IPS-18c (cell line): ENCODE measurements at regions not wholly inside any gene's neighbourhood (a gene's known extent, or its start where the extent isn't known, plus 50 kb on each side); places are given as distances from the start of the nearest gene placed in this dataset.
A peak's percentile ranks its signal among the peaks of the same experiment; 100 is the strongest.

ENCODE experiments used
- H3K4me3 ChIP-seq: 2 replicates; pipeline ENCODE4 v1.7.0; 2013; ENCODE audit warnings: low read depth, mild to moderate bottlenecking, low read length, moderate library complexity; ENCODE audit not compliant: insufficient read depth
- H3K9me3 ChIP-seq: one replicate; pipeline ENCODE4 v1.6.1; 2013; ENCODE audit warnings: mild to moderate bottlenecking, low read length, moderate library complexity; ENCODE audit not compliant: control insufficient read depth, insufficient read depth

DNA sequence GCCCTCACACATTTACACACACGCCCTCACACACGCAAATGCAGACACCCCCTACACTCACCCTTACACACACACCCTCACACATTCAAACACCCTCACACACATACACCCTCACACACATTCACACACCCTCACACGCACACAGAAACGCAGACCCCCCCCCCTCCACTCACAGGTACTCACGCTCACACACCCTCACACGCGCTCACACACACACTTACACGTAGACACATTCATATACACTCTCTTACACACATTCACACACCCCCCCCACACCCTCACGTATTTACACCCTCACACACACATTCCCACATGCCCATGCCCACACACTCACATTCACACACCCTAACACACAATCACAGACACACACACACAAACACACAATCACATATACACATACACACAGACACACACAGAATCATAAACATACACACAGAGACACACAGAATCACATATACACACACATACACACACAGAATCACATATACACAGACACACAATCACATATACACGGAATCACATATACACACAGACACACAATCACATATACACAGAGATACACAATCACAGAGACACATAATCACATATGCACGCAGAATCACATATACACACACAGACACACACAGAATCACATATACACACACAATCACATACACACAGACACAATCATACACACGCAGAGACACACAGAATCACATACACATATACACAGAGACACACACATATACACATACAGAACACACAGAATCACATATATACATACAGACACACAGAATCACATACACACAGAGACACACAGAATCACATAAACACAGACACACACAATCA is 250.1 kb upstream of the RPL38 start:
- H3K4me3 ChIP-seq, result peak overlapping the region; percentile 64
- H3K9me3 ChIP-seq, result no peaks in the 10 kb centered on the region

DNA sequence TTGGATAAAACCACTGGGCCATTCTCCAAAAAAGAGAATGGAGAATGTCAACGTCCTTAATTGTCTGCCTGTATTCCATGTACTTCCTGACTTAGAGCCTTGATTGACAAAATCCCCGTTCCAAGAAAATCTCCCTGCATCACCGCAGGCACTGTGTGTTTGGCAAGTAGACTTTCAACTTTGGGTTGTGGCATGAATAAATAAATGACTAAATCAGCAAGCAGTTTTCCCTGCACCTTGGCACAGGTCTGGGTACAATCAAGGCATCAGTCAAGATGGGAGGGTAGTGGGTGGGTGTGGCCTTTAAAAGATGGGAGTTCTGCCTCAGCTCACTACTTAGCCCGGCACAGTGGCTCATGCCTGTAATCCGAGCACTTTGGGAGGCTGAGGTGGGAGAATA is 248.5 kb upstream of the RPL38 start:
- Histone ChIP-seq H3K9me3 (no peaks in the 10 kb centered on the region), H3K4me3 (no peak overlapping the region)

DNA sequence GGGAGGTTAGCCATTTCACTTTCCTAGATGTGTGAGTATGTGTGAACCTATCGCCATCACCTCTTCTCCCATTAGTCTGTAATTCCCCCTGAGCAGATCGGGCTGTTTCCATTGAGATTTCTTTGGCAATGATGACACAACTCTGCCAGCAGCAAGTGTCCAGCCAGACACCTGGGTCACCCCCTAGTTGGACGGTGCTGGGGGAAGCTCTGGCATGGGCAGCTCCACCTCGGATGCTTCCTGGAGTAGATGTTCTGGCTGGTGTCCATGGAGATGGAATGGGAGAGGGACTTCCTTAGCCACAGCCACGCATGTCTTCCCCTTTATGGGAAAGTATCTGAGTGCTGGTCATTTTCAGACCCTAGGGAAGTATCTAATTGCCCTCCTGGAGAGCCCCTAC is 247.9 kb upstream of the RPL38 start:
- Histone ChIP-seq H3K9me3 (no peaks in the 10 kb centered on the region), H3K4me3 (no peak overlapping the region)

DNA sequence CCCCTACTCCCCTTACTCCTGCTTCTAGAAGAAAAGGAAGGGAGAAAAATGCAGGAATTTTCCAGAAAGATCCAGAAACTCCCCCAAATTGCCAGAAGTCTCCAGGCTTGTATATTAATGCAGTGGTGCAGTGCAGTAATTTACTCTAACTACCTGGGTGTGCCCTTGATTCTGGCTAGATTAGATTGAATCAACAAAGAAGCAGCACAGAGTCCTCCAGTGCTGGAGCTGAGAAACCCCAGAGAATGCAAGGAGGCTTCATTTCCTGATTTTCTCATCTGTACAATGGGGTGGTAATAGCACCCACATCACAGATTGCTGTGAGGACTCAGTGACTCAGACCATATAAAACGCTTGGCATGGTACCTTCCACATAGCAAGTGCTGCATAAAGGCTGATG is 247.3 kb upstream of the RPL38 start:
- H3K4me3 ChIP-seq, result no peak overlapping the region
- H3K9me3 ChIP-seq, result no peaks in the 10 kb centered on the region

DNA sequence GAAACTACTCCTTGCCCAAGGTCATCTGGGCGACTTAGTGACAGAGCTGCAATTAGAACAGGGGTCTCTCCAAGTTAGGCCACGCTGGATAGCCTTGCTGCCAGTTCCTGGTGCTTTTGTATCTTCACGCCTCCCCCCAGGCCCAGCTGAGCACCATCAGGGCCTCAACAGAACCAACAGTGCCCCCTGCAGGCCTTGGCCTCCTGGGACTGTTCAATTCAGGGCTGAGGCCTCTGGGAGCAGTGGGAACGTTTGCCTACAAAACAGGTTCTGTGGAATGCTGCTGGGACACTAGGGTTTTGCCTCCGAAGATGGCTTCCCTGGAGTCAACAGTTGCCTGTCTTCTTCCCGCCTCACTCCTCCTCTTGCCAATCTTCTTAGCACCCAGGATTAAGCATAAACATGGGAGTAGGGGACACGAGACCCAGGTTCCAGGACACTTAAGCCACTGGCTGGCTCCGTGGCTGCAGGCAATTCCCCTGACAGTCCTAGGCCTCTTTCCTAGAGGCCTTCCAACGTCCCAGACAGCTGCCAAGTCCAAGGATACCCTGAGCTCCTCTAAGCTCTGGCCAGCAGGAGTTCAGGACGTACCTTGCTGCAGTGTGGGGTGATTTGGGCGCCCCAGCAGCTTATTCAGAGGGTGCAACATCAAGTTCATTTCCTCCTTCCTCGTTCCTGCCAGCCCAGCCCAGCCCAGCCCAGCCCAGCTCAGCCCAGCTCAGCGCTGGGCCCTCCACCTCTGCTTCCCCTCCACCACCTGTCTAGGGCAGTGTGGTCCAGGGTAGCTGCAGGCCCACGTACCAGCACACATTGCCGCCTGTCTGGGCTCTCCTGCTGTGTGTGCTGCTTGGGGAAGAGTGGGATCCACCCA is 246.6 kb upstream of the RPL38 start:
- H3K4me3 ChIP-seq, result no peak overlapping the region
- H3K9me3 ChIP-seq, result no peaks in the 10 kb centered on the region

DNA sequence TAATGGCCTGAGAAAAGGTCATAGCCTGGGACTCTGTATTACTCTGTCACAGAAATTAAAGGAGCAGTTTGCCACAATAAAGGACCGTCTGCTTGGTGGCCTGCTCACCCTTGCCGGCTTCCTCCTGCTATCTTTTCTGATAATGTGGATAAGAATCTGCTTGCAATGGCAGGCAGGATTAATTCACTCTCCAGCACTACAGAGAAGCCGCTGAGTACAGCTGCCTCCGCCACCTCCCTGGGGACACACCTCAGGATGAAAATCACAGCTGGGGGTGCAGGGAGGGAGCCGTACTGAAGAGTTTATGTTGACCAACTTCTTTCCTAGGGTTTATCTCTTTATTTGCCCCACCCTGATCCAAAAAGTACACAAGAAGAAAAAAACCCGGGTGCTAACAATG is 245.9 kb upstream of the RPL38 start:
- Histone ChIP-seq H3K9me3 (no peaks in the 10 kb centered on the region), H3K4me3 (no peak overlapping the region)

DNA sequence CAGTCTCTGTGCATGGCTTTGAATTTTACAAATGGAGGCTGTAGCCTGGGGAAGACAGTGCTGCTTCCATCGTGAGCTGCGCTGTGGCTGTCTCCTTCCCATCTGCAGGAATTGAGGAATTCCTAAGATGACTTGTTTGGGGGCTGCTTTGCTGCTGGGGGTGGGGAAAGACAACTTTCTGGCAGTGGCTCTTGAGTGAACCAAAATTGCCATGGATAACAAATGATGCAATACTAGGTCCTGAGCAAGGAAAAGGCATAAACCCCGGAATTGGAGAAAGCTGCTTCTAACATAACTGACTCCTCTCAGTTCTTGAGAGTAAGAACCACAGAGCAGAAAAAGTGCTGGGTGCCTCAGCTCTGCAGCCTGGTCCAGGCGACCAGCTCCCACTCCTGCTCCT is 245.0 kb upstream of the RPL38 start:
- Histone ChIP-seq H3K4me3 (no peak overlapping the region), H3K9me3 (no peaks in the 10 kb centered on the region)

DNA sequence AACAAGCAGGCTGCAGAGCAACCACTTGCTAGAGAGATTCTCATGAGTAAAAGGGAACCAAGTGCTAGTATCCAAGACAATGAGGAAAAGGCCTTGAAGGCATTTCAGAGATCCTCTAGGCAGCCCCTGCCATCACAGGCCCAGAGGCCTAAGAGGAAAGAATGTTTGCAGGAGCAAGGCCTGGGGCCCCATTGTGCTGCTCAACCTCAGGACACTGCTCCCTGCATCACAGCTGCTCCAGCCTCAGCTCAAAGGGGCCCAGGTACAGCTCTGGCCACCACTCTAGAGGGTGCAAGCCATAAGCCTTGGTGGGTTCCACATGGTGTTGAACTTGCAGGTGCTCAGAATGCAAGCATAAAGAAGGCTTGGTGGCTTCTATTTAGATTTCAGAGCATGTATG is 243.0 kb upstream of the RPL38 start:
- no peaks in the 10 kb centered on the region for H3K9me3 ChIP-seq

DNA sequence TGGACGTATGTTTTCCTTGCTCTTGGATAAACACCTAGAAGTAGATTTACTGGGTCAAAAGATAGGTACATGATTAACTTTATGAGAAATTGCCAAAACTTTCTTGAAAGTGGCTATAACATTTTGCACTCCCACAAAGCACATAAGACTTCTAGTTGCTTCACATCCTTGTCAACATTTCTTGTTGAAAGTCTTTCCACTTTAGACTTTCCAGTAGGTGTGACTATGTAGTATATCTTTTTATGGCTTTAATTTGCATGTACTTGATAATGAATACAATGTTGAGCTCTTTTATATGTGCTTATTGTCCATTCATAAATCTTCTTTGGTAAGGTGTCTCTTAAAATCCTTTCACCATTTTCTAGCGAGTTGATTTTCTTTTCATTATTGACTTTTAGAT is 241.2 kb upstream of the RPL38 start:
- no peak overlapping the region for H3K4me3 ChIP-seq
- H3K9me3 ChIP-seq, result no peaks in the 10 kb centered on the region

More for the DNA sequence above, 243.0 kb upstream of the RPL38 start:
- H3K4me3 ChIP-seq, result no peak overlapping the region

DNA sequence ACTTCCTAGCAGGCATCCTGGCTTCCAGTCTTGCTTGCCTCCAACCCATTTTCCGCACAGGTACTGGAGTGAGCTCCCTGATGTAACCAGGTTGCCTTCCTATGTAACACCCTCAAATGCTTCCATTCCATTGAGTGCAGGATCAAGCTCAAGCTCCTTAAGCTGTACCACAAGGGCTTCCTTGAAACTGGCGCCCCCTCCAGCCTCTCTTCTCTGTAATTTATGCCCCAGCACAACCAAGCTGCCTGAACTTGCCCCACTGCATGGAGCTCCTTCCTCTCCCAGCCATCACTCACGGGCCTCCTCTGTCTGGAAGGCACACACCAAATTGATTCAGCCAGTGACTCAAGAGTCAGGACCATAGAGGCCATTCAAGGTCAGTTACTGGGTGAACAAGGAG is 234.8 kb upstream of the RPL38 start:
- H3K4me3 ChIP-seq, result no peak overlapping the region
- H3K9me3 ChIP-seq, result no peaks in the 10 kb centered on the region

DNA sequence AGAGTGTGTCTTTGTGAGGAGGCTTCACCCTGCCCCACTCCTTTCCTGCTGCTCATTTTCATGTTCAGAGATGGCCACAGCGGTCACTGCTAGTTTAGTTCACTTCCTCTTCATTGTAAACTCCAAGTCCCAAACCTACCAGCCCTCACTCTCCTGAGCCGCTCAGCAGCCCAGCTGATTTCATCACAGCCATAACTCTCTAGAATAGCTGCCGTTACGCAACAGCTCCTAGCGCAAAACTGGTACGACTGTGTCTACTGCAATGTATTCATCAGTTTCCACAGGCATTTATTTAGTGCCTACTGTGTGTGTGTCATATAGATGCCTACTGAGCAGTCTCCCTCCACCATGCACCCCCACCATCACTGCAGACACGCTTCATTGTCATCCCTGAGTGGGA is 233.5 kb upstream of the RPL38 start:
- Histone ChIP-seq H3K4me3 (no peak overlapping the region), H3K9me3 (no peaks in the 10 kb centered on the region)

DNA sequence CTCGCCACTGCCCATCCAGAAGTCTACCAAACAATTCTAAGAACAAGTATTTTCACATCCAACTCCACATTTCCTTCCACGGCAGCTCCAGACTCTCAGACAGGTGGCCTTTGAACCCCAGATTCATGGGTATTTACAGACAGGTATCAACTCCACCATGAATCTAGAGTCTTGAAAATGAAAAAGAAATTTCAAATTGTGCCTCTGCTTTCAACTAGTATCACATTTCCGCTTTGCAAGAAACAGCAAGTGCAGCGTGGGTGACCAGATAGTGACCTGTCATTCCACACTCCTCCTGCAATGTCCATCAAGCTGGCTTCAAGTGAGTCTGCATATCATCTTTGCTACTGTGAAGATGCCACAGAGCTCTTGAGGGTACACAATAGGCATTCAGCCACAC is 232.4 kb upstream of the RPL38 start:
- Histone ChIP-seq H3K9me3 (no peaks in the 10 kb centered on the region), H3K4me3 (no peak overlapping the region)

DNA sequence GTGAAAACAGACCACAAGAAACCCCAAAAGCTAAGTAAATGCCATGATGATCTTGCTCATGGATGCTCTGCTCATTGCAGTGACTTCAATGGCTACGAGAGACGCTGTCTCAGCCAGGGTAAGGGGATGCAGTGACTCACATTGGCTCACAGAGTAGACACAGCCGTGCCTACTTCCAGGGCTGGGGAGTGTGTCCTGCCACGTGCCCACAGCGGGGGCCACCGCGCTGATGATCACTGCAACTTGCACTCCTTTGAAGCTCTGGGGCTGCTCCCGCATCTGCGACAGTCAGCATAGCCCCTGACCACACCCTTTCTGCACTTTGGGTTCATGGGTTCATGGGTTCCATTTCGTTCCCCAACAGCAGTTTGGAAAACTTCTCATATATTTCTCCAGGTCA is 231.4 kb upstream of the RPL38 start:
- Histone ChIP-seq H3K4me3 (no peak overlapping the region), H3K9me3 (no peaks in the 10 kb centered on the region)

DNA sequence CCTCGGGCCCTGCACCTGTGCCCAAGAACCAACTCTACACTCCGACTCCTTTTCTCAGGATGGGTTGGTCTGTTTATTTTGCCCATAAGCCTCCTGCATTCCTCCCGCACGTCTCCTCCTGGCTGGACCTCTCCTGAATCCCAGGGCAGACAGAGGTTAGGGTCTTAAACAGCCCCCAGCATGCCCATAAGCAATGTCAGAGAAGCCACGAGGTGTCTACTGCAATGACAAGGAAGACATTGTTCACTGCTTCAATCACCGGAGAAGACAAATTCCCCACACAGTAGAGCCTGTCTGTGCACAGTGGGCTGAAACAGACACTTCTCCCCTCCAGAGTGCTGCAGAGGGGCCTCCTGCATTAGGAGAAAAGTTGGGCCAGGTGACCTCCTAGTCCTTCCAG is 230.6 kb upstream of the RPL38 start:
- H3K4me3 ChIP-seq, result no peak overlapping the region
- no peaks in the 10 kb centered on the region for H3K9me3 ChIP-seq

DNA sequence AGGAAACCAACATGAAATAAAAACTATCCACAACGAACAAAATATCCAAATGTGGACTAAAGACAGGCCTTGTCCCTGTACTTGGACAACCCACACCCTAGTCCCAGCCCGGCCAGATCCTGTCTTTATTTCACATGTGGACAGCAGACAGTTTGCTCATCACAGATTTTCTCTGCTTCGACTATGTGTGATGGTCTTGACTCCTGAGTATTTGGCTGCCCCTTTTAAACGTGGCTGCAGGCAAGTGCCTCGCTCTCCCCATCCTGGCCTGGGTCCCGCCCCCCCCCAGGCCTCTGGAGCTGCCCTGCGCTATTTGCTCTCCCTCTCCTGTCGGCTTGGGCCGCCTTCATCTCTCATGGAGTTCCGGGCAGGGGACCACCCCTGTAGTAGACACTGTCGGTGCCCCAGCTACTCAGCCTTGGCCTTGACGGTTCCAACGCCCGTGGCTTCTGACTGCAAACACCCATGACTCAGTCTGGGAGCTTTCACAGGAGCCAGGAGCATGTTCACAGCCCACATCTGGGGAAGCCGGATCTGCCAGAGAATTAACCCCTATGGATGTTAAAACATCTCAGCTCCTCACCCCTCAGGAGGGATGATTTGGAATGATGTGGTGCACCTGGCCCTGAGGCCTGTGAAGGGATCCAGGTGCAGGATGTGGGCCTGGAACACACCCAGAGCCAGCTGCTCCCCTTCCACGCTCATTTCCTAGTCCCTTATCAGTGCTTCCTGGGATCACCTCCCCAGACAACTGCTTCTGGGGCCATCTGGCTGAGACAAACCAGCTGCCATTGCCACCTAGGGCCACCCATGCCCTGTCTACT is 229.7 kb upstream of the RPL38 start:
- Histone ChIP-seq H3K9me3 (no peaks in the 10 kb centered on the region), H3K4me3 (no peak overlapping the region)

DNA sequence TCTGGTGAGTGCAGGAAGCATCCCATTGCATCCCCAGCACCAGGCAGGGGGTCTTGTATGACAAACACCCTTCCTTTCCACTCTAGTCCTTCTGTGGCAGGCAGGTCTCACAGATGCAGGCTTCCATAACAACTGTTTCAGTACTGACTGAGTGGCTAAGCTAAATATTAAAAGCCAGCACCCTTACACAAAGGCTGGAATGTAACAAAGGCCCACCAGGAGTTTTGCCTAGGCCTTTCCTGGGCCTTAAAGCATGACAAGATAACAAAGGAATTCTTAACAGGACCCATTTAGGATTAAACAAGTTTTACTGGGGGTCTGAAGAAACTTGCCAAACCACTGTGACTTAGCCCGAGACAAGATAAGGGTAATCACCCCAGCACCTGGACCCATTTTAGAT is 228.9 kb upstream of the RPL38 start:
- Histone ChIP-seq H3K9me3 (no peaks in the 10 kb centered on the region), H3K4me3 (no peak overlapping the region)

DNA sequence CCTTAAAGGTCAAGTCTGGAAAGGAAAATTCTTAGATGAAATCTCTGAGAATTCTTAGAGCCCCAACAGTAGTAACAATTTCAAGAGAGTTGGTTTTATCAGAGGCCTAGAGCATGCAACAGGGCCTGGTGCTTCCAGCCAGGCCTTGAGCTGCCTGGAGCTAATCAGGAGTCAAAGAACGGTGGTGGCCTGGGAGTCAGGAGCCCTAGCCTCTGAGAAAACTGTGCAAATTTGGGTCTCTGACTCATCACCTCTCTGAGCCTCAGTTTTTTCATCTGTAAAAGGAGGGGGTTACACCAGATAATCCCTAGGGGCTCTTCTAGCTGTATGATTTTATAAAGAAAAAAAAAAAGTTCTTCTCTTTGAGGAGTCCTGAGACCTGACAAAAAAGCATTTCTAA is 227.3 kb upstream of the RPL38 start:
- H3K9me3 ChIP-seq, result no peaks in the 10 kb centered on the region
- H3K4me3 ChIP-seq, result no peak overlapping the region
